ENCODE measurements at regions not wholly inside any gene's neighbourhood (a gene's known extent, or its start where the extent isn't known, plus 50 kb on each side); places are given as distances from the start of the nearest gene placed in this dataset.
"Not testable (repeated sequence)": the region's sequence is repeated elsewhere in the genome, so short reads cannot be mapped to it uniquely, and the experiment has no call there.

GRCh38 chr6:164817662-164818061 is 491.7 kb downstream of the C6orf118 start:
- DNase-seq: no peak

- no peak for DNase-seq
Observed at GRCh38 chr6:164812706-164813105, 496.7 kb downstream of the C6orf118 start.

- no peak for DNase-seq
Observed at GRCh38 chr6:164807125-164807524, 502.3 kb downstream of the C6orf118 start.

GRCh38 chr6:164795056-164795815 is 514.2 kb downstream of the C6orf118 start:
- DNase-seq: no peak

GRCh38 chr6:164792666-164793065 is 516.7 kb downstream of the C6orf118 start:
- DNase-seq: no peak

GRCh38 chr6:164791498-164791897 is 517.9 kb downstream of the C6orf118 start:
- DNase-seq: no peak

GRCh38 chr6:164763788-164764187 is 545.6 kb downstream of the C6orf118 start:
- no peak for DNase-seq

GRCh38 chr6:164757451-164757850 is 552.0 kb downstream of the C6orf118 start:
- no peak for DNase-seq

GRCh38 chr6:164756723-164757122 is 552.7 kb downstream of the C6orf118 start:
- DNase-seq: no peak

GRCh38 chr6:164756142-164756541 is 553.3 kb downstream of the C6orf118 start:
- no peak for DNase-seq

- DNase-seq: no peak
Observed at GRCh38 chr6:164753517-164753916, 555.9 kb downstream of the C6orf118 start.

GRCh38 chr6:164751395-164751794 is 558.0 kb downstream of the C6orf118 start:
- DNase-seq: no peak

GRCh38 chr6:164750128-164750527 is 559.3 kb downstream of the C6orf118 start:
- no peak for DNase-seq

- no peak for DNase-seq
Observed at GRCh38 chr6:164749221-164750064, 560.0 kb downstream of the C6orf118 start.

- no peak for DNase-seq
Observed at GRCh38 chr6:164744301-164744700, 565.1 kb downstream of the C6orf118 start.

- no peak for DNase-seq
Observed at GRCh38 chr6:164741938-164742451, 567.4 kb downstream of the C6orf118 start.

- DNase-seq: not testable (repeated sequence)
Observed at GRCh38 chr6:164736090-164736489, 573.3 kb downstream of the C6orf118 start.

GRCh38 chr6:164731539-164731938 is 577.9 kb downstream of the C6orf118 start:
- DNase-seq: no peak

GRCh38 chr6:164721460-164721859 is 587.9 kb downstream of the C6orf118 start:
- no peak for DNase-seq

GRCh38 chr6:164700497-164700896 is 608.9 kb downstream of the C6orf118 start:
- DNase-seq: no peak

- DNase-seq: no peak
Observed at GRCh38 chr6:164695896-164696295, 613.5 kb downstream of the C6orf118 start.

- DNase-seq: no peak
Observed at GRCh38 chr6:164694386-164694785, 615.0 kb downstream of the C6orf118 start.

GRCh38 chr6:164693944-164694343 is 615.5 kb downstream of the C6orf118 start:
- no peak for DNase-seq
